Activated B cell treated with CpG ODN at 0.5 μM for 24 hours (primary cell): ENCODE measurements at regions not wholly inside any gene's neighbourhood (a gene's known extent, or its start where the extent isn't known, plus 50 kb on each side); places are given as distances from the start of the nearest gene placed in this dataset.

Source experiments
- ATAC-seq: fragments of 200-7000 bp; cut with Tn5 transposase; one replicate; pipeline ENCODE4 v1.10.0; 2021; ENCODE audit warnings: low read depth, mild to moderate bottlenecking, moderate library complexity
- CTCF ChIA-PET: fragments of 350-600 bp; sonication (Branson Sonifier 250); formaldehyde crosslinking; loops from one replicate; lab custom pipeline; 2021; ENCODE audit warnings: antibody characterized with exemption; lab: Charles Lee
- POLR2A ChIA-PET: fragments of 350-600 bp; sonication (Branson Sonifier 250); formaldehyde crosslinking; loops from one replicate; lab custom pipeline; 2021; ENCODE audit warnings: antibody characterized with exemption; lab: Charles Lee
- DNase-seq: peaks from one replicate; pipeline ENCODE4 v3.0.0; 2022
- H3K27ac Mint-ChIP-seq: one replicate; pipeline ENCODE4 v1.8.0; 2020; ENCODE audit warnings: mixed read lengths
- H3K27me3 Mint-ChIP-seq: one replicate; pipeline ENCODE4 v1.8.0; 2021; ENCODE audit warnings: mixed read lengths
- H3K36me3 Mint-ChIP-seq: one replicate; pipeline ENCODE4 v1.8.0; 2021; ENCODE audit warnings: low read depth, mixed read lengths
- H3K4me1 Mint-ChIP-seq: one replicate; pipeline ENCODE4 v1.8.0; 2021; ENCODE audit warnings: mixed read lengths
- H3K4me3 Mint-ChIP-seq: one replicate; pipeline ENCODE4 v1.8.0; 2020; ENCODE audit warnings: mild to moderate bottlenecking, mixed read lengths
- H3K9me3 Mint-ChIP-seq: one replicate; pipeline ENCODE4 v1.8.0; 2020; ENCODE audit warnings: mixed read lengths
- intact Hi-C: fragments of 100-400 bp; cut with micrococcal nuclease; formaldehyde crosslinking; loops from one replicate; pipeline ENCODE4 v1.15.1; 2024
- TF ChIP-seq, protein P1 (sequence below): fragments of 200-600 bp; IDR thresholded peaks from one replicate; pipeline ENCODE4 v1.8.0; 2022; ENCODE audit warnings: antibody characterized with exemption, mild to moderate bottlenecking

DNA sequence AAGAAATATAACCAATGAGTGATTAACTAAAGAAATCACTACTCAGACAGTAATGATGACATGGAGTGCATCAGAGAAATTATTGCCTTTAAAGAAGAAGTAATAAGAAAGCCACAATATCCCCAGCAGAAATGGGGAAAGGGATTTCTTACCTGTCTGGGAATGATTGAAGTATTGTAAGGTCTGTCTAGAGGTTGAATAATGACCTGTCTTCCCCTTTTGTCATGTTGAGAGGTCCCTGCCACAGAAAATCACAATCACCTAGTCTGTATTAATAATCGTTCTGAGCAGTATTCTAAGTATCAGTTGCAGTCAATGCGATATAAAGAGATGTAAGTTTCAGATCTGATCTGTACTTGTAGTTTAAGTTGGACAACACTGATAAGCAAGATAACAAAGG, 349.1 kb upstream of the TPK1 start:
- DNase-seq (no peak), ATAC-seq (no peak)
- H3K27ac Mint-ChIP-seq: no peak overlapping the region
- intact Hi-C loops: no loop called here
- H3K9me3 Mint-ChIP-seq: no peaks in the 10 kb centered on the region
- no peaks in the 10 kb centered on the region for H3K4me1 Mint-ChIP-seq
- no peak overlapping the region for H3K4me3 Mint-ChIP-seq
- ChIA-PET CTCF (no interaction called here), POLR2A (no interaction called here)
- H3K27me3 Mint-ChIP-seq: no peaks in the 10 kb centered on the region
- TF ChIP-seq, protein P1, sequence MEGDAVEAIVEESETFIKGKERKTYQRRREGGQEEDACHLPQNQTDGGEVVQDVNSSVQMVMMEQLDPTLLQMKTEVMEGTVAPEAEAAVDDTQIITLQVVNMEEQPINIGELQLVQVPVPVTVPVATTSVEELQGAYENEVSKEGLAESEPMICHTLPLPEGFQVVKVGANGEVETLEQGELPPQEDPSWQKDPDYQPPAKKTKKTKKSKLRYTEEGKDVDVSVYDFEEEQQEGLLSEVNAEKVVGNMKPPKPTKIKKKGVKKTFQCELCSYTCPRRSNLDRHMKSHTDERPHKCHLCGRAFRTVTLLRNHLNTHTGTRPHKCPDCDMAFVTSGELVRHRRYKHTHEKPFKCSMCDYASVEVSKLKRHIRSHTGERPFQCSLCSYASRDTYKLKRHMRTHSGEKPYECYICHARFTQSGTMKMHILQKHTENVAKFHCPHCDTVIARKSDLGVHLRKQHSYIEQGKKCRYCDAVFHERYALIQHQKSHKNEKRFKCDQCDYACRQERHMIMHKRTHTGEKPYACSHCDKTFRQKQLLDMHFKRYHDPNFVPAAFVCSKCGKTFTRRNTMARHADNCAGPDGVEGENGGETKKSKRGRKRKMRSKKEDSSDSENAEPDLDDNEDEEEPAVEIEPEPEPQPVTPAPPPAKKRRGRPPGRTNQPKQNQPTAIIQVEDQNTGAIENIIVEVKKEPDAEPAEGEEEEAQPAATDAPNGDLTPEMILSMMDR: no peak
- no peaks in the 10 kb centered on the region for H3K36me3 Mint-ChIP-seq

DNA sequence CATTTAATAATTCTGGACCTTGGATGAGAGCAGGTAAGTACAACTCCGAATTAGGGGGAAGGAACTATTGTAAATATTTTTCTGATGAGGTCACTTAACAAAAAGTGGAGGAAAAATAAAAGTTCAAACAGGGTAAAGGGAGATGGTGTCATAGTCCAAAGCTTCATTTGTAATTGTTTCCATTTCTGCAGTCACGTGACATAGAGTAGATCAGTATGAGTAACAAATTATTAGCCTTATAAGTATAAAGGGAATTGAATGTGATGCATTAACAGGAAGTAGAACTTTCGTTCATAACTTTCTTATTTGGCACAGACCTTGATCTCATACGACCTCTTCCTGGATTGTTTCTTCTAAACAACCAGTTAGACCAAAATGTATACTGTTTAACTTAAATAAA, 347.2 kb upstream of the TPK1 start:
- Mint-ChIP-seq H3K4me1 (no peaks in the 10 kb centered on the region), H3K27me3 (no peaks in the 10 kb centered on the region), H3K36me3 (no peaks in the 10 kb centered on the region), H3K27ac (no peak overlapping the region), H3K9me3 (no peaks in the 10 kb centered on the region), H3K4me3 (no peak overlapping the region)
- TF ChIP-seq, protein P1: no peak
- no peak for DNase-seq
- ChIA-PET CTCF (no interaction called here), POLR2A (no interaction called here)
- ATAC-seq: no peak
- intact Hi-C loops: no loop called here

DNA sequence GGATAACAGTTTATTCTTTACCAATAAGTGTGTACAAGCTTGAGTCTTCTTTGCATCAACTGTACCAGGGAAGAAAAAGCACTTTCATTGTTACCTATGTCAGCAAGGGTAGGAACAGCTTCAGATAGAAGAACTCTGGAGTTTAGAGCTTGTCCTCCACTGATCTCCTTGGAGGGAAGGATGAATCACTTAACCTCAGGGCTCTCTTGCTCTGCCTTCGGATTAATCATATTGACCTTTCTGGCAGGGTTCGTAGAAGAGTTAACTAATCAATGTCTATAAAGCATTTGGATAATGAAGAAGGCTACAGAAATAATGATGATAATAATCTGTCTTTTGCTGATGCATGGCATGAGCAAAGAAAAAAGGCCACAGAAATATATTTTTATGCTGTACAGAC, 339.5 kb upstream of the TPK1 start:
- no peaks in the 10 kb centered on the region for H3K36me3 Mint-ChIP-seq
- H3K27ac Mint-ChIP-seq: no peak overlapping the region
- ChIA-PET CTCF (no interaction called here), POLR2A (no interaction called here)
- no peak for DNase-seq
- intact Hi-C loops: no loop called here
- ATAC-seq: no peak
- H3K4me3 Mint-ChIP-seq: no peak overlapping the region
- H3K9me3 Mint-ChIP-seq: no peaks in the 10 kb centered on the region
- TF ChIP-seq, protein P1: no peak
- H3K4me1 Mint-ChIP-seq: no peaks in the 10 kb centered on the region
- no peaks in the 10 kb centered on the region for H3K27me3 Mint-ChIP-seq

GRCh38 chr7:145169908-145170307, 334.1 kb upstream of the TPK1 start:
- no peaks in the 10 kb centered on the region for H3K9me3 Mint-ChIP-seq
- TF ChIP-seq, protein P1: no peak
- DNase-seq (no peak), ATAC-seq (no peak)
- intact Hi-C loops: no loop called here
- no peaks in the 10 kb centered on the region for H3K4me1 Mint-ChIP-seq
- ChIA-PET CTCF (no interaction called here), POLR2A (no interaction called here)
- no peaks in the 10 kb centered on the region for H3K27me3 Mint-ChIP-seq
- no peaks in the 10 kb centered on the region for H3K36me3 Mint-ChIP-seq
- no peak overlapping the region for H3K4me3 Mint-ChIP-seq
- H3K27ac Mint-ChIP-seq: no peak overlapping the region

- TF ChIP-seq, protein P1: no peak
- no peaks in the 10 kb centered on the region for H3K27me3 Mint-ChIP-seq
- intact Hi-C loops: no loop called here
- H3K36me3 Mint-ChIP-seq: no peaks in the 10 kb centered on the region
- no peak overlapping the region for H3K4me3 Mint-ChIP-seq
- H3K27ac Mint-ChIP-seq: no peak overlapping the region
- ATAC-seq (no peak), DNase-seq (no peak)
- ChIA-PET CTCF (no interaction called here), POLR2A (no interaction called here)
- H3K4me1 Mint-ChIP-seq: no peaks in the 10 kb centered on the region
- no peaks in the 10 kb centered on the region for H3K9me3 Mint-ChIP-seq
Measured at GRCh38 chr7:145168879-145169278, 333.0 kb upstream of the TPK1 start.
